HUES48 (cell line): ENCODE measurements at regions not wholly inside any gene's neighbourhood (a gene's known extent, or its start where the extent isn't known, plus 50 kb on each side); places are given as distances from the start of the nearest gene placed in this dataset.
"Not testable (repeated sequence)": the region's sequence is repeated elsewhere in the genome, so short reads cannot be mapped to it uniquely, and the experiment has no call there.

Source experiments
- H3K27ac ChIP-seq: one replicate; pipeline ENCODE4 v1.7.0; 2013; ENCODE audit warnings: low read depth, low read length, inconsistent platforms
- H3K27me3 ChIP-seq: 2 replicates; pipeline ENCODE4 v1.6.1; 2013; ENCODE audit warnings: mild to moderate bottlenecking, low read length; ENCODE audit not compliant: control insufficient read depth, insufficient read depth
- H3K36me3 ChIP-seq: 2 replicates; pipeline ENCODE4 v1.6.1; 2013; ENCODE audit warnings: low read length; ENCODE audit not compliant: control insufficient read depth, insufficient read depth
- H3K4me1 ChIP-seq: 2 replicates; pipeline ENCODE4 v1.6.1; 2013; ENCODE audit warnings: mild to moderate bottlenecking, low read length; ENCODE audit not compliant: control insufficient read depth, insufficient read depth
- H3K4me3 ChIP-seq: 2 replicates; pipeline ENCODE4 v1.5.1; 2013; ENCODE audit warnings: mild to moderate bottlenecking, low read depth, low read length
- H3K9ac ChIP-seq: 2 replicates; pipeline ENCODE4 v1.6.1; 2013; ENCODE audit warnings: mild to moderate bottlenecking, low read depth, low read length, moderate library complexity
- H3K9me3 ChIP-seq: 2 replicates; pipeline ENCODE4 v1.6.1; 2013; ENCODE audit warnings: low read length; ENCODE audit not compliant: control insufficient read depth, insufficient read depth

DNA sequence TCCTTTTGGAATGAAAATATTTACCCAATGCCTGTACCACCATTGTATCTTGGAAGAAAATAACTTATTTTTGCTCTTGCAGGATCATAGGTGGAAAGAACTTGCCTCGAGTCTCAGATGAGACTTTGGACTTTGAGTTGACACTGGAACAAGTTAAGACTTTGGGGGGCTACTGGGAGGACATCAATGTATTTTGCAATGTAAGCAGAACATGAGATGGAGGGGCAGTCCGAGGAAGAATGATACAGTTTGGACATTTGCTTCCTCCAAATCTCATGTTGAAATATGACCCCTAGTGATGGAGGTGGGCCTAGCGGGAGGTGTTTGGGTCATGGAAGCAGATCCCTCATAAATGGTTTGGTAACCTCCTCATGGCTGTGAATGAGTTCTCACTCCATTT lies 1428.6 kb downstream of the ZPLD1 start:
- Histone ChIP-seq H3K27ac (no peak overlapping the region), H3K36me3 (no peaks in the 10 kb centered on the region), H3K9me3 (peaks cover 10% of the 10 kb centered on the region), H3K9ac (no peak overlapping the region), H3K27me3 (no peaks in the 10 kb centered on the region), H3K4me3 (no peak overlapping the region), H3K4me1 (0 out of 2 replicates have a peak, but pooled peaks cover 4% of the 10 kb centered on the region)

DNA sequence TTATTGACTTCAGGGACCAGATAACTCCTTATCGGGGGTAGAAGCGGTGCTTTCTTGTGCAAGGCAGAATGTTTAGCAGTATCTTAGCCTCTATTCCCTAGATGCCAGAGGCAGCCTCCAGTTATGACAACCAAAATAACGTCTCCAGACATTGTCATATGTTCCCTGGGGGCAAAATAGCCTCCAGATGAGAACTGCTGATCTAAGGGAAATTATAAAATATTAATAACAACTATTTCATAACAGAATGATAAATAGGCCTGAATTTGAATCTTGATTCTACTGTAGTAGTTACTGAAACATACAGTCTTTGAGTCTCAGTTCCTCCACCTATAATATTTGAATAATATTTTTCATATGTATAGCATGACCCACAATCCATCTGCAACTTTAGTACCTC lies 1431.3 kb downstream of the ZPLD1 start:
- H3K27me3 ChIP-seq = no peaks in the 10 kb centered on the region
- no peak overlapping the region for H3K27ac ChIP-seq
- H3K36me3 ChIP-seq = no peaks in the 10 kb centered on the region
- no peak overlapping the region for H3K4me3 ChIP-seq
- H3K9me3 ChIP-seq = peaks cover 10% of the 10 kb centered on the region
- H3K4me1 ChIP-seq = 0 out of 2 replicates have a peak, but pooled peaks cover 4% of the 10 kb centered on the region
- no peak overlapping the region for H3K9ac ChIP-seq

DNA sequence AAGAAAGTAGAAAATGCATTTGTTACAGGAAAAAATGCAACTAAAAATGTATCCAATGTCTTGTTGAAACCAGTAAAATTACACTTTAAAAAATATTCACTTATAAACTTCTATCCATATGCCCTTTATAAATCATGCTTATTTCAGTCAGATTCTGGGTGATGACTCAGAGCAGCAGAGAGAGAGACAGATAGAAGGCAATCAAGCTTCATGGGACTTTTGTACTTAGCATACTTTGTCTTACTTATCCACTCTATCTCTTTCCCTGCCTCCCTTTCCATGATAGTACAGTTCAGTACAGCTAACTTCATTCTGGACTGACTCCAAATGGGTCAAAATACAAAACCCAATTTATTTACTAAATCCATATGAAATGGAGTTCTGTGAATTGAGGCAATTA lies 1438.2 kb downstream of the ZPLD1 start:
- Histone ChIP-seq H3K27ac (no peak overlapping the region), H3K27me3 (no peaks in the 10 kb centered on the region), H3K4me3 (no peak overlapping the region), H3K9ac (no peak overlapping the region), H3K9me3 (no peaks in the 10 kb centered on the region), H3K36me3 (no peaks in the 10 kb centered on the region), H3K4me1 (no peaks in the 10 kb centered on the region)

DNA sequence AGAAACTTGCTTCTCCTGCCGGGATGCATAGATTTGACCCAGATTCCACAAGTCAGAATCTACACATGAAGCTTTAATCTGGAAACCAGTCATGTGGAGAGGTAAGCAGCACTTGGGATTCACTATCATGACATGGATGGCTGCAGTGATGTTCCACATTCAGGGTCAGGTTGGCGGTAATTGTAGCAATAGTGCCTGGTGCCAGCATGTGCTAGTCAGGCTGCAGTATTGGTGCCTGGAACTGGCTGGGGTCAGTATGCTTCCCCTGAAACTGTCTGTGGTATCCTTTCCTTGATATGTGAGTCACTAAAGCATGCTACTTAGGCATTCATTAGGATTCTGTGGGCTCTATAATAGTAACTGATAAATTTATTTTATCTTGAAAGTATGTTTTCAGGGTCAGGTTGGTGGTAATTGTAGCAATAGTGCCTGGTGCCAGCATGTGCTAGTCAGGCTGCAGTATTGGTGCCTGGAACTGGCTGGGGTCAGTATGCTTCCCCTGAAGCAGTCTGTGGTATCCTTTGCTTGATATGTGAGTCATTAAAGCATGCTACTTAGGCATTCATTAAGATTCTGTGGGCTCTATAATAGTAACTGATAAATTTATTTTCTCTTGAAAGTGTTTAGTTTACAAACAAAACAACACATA lies 1439.2 kb downstream of the ZPLD1 start:
- H3K4me1 ChIP-seq = no peaks in the 10 kb centered on the region
- H3K9me3 ChIP-seq = no peaks in the 10 kb centered on the region
- H3K4me3 ChIP-seq = no peak overlapping the region

DNA sequence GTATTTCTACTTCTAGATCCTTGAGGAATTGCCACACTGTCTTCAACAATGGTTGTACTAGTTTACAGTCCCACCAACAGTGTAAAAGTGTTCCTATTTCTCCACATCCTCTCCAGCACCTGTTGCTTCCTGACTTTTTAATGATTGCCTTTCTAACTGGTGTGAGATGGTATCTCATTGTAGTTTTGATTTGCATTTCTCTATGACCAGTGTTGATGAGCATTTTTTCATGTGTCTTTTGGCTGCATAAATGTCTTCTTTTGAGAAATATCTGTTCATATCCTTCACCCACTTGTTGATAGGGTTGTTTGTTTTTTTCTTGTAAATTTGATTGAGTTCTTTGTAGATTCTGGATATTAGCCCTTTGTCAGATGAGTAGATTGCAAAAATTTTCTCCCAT lies 1447.0 kb downstream of the ZPLD1 start:
- H3K9me3 ChIP-seq, H3K4me1 ChIP-seq, H3K27me3 ChIP-seq, H3K27ac ChIP-seq, H3K9ac ChIP-seq, H3K4me3 ChIP-seq, H3K36me3 ChIP-seq: not testable (repeated sequence)

More for the DNA sequence above, 1439.2 kb downstream of the ZPLD1 start:
- H3K36me3 ChIP-seq = no peaks in the 10 kb centered on the region
- no peak overlapping the region for H3K9ac ChIP-seq
- H3K27ac ChIP-seq = no peak overlapping the region
- no peaks in the 10 kb centered on the region for H3K27me3 ChIP-seq

DNA sequence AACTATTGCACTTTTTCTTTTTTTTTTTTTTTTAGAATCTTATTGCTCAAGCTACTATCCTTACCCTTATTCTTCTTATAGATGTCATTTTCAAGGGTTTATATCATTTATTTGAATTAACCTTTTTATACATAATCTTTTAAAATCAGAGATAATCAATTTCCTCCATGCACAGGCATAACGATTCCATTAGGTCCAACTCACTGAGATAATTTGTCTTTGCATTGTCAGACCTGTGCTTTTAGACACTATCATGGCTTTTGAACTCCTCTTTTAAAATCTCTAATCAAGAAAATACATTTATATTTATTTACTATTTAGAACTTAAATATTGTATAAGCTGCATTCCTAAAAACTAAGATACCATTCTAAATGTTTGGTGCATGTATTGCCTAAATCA lies 1454.9 kb downstream of the ZPLD1 start:
- no peaks in the 10 kb centered on the region for H3K36me3 ChIP-seq
- no peak overlapping the region for H3K27ac ChIP-seq
- no peaks in the 10 kb centered on the region for H3K27me3 ChIP-seq
- no peaks in the 10 kb centered on the region for H3K4me1 ChIP-seq
- H3K9ac ChIP-seq = no peak overlapping the region
- no peak overlapping the region for H3K4me3 ChIP-seq
- no peaks in the 10 kb centered on the region for H3K9me3 ChIP-seq

DNA sequence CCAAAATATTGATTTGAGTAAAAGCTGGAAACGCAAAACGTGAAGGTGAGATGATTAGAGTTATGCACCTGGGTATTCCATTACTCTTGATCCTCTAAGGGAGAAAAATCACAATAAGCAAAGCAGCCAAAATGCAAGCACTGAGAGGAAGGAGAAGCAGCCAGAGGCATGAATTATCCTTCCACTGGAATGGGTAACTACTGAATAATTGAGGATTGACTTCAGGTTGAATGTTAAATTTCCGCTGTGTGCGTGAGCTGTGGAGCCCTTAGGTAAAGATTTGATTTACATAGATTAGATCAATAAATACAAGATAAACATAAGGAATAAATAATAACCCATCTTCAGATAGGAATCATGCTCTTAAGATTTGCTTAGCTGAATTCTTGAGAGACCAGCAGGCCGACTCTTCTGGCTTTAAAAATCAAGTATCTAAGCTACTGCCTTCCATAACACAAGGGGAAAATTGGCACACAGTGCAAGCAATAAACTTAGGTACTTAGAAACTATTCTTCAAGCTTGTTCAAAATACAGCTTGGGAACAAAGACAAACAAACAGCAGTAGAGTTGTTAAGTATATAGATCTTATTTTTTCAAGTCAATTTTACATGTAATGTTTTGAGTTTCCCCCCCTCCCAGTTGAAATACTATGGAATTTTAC lies 1459.5 kb downstream of the ZPLD1 start:
- H3K27ac ChIP-seq = no peak overlapping the region
- H3K4me3 ChIP-seq = no peak overlapping the region
- no peaks in the 10 kb centered on the region for H3K9me3 ChIP-seq
- H3K27me3 ChIP-seq = no peaks in the 10 kb centered on the region
- H3K9ac ChIP-seq = no peak overlapping the region
- H3K36me3 ChIP-seq = no peaks in the 10 kb centered on the region
- no peaks in the 10 kb centered on the region for H3K4me1 ChIP-seq

DNA sequence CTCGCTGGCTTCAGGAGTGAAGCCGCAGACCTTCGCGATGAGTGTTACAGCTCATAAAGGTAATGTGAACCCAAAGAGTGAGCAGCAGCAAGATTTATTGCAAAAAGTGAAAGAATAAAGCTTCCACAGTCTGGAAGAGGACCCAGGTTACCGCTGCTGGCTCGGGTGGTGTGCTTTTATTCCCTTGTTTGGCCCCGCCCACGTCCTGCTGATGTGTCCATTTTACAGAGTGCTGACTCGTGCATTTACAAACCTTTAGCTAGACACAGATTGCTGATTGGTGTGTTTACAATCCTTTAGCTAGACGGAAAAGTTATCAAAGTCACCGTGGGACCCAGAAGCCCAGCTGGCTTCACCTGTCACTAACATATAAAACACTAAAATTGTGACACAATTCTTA lies 1464.5 kb downstream of the ZPLD1 start:
- Histone ChIP-seq H3K9me3 (no peaks in the 10 kb centered on the region), H3K9ac (no peak overlapping the region), H3K4me3 (no peak overlapping the region), H3K27ac (no peak overlapping the region), H3K36me3 (no peaks in the 10 kb centered on the region), H3K4me1 (no peaks in the 10 kb centered on the region), H3K27me3 (no peaks in the 10 kb centered on the region)

DNA sequence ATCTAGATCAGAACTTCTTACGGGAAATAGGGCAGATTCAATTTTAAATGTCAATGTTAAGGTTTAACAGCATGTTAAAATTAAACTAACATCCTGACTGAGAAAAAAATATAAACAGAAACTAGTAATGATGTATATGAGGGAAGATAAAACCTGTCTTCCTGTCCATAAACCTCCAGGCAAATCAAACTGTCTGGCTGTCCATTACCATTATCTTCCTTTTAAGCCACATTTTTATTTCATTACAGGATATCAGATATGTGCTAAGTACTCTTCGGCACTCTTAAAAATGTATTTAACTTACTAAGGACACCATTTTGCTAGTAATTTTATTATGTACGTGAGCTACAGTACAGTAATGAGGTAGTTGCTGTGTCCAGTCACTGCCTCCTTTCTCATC lies 1461.7 kb upstream of the ALCAM start:
- Histone ChIP-seq H3K27me3 (no peaks in the 10 kb centered on the region), H3K36me3 (no peaks in the 10 kb centered on the region), H3K9me3 (no peaks in the 10 kb centered on the region), H3K4me1 (no peaks in the 10 kb centered on the region), H3K27ac (no peak overlapping the region), H3K4me3 (no peak overlapping the region), H3K9ac (no peak overlapping the region)

DNA sequence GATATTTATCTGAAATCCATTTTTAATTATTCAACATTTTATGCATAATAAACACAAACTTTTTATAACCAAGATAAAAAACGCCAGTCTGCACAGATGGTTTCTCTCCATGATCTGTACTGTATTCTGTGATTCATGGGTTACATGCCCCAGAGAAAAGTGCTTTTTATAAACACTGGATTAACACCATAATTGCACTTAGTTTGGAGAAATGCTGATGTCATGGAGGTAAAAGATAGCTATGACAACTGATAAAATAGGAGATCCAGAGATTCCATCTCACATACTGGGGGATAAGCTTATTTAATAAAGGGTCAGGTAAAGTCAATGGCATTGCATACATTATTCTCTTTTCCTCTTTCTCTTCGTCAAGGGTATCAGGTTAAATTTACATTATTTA lies 1460.4 kb upstream of the ALCAM start:
- no peak overlapping the region for H3K9ac ChIP-seq
- H3K27me3 ChIP-seq = no peaks in the 10 kb centered on the region
- H3K4me3 ChIP-seq = no peak overlapping the region
- H3K27ac ChIP-seq = no peak overlapping the region
- no peaks in the 10 kb centered on the region for H3K9me3 ChIP-seq
- no peaks in the 10 kb centered on the region for H3K4me1 ChIP-seq
- no peaks in the 10 kb centered on the region for H3K36me3 ChIP-seq

DNA sequence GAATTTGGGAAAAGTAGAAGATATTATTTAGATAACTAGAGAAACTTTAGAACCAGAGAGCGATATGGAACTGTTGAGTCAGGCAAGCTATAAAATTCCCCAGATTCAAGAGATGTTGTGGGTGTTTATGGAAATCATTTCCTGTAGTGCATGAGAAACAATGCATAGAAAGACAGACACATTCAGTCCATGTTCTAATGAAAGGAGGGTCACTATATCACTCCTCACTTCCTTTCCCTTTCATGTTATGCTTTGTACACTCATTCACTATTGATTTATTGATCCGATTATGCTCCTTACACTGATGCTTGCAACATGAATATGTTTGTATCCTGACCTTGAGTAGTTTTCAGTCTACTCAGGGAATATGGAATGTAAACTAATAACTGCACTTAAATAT lies 1459.9 kb upstream of the ALCAM start:
- H3K4me3 ChIP-seq = no peak overlapping the region
- H3K27me3 ChIP-seq = no peaks in the 10 kb centered on the region
- H3K36me3 ChIP-seq = no peaks in the 10 kb centered on the region
- no peak overlapping the region for H3K9ac ChIP-seq
- H3K4me1 ChIP-seq = no peaks in the 10 kb centered on the region
- no peak overlapping the region for H3K27ac ChIP-seq
- H3K9me3 ChIP-seq = no peaks in the 10 kb centered on the region
